Raji (cell line): ENCODE measurements at regions not wholly inside any gene's neighbourhood (a gene's known extent, or its start where the extent isn't known, plus 50 kb on each side); places are given as distances from the start of the nearest gene placed in this dataset.

Source experiments
- POLR2A ChIP-seq: IDR thresholded peaks from 2 replicates; pipeline ENCODE4 v1.6.1; 2011; ENCODE audit warnings: low read depth, low read length, control low read depth; ENCODE audit not compliant: insufficient read depth

DNA sequence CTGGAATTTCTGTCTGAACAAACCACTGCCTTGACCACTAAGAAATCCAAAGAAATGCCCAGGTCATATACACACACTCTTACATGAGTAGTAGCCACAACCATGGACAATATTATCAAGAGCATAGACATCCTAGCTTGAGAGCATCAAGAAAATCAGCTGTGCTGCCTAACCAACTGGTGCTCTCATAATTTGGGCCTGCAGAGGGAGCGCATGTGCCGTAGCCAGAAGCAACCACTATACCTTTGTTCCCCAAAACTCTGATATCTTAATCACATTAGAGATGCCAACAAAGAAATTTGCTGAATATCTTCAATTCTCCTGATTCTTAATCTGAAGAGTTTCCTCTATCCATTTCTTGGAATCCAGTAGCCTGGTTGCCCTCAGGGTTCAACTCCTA lies 163.6 kb downstream of the ZNF674 start:
- no peak for TF ChIP-seq POLR2A

DNA sequence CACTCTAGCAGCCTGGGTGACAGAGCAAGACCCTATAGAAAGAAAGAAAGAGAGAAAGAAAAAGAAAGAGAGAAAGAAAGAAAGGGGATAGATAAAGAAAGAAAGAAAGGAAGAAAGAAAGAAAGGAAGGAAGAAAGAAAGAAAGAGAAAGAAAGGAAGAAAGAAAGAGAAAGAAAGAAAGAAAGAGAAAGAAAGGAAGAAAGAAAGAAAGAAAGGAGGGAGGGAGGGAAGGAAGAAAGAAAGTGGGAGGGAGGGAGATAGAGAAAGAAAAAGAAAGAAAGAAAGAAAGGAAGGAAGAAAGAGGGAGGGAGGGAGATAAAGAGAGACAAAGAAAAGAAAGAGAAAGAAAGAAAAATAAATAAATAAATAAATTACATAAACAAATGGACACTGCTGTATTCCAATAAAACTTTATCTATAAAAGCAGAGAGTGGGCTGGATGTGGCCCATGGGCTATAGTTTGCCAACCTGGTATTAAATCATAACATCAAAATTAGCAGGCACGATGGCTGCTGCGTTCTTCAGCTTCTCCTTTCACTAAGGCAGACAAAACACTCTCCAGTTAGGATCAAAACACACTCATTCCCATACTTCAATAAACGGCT lies 165.0 kb downstream of the ZNF674 start:
- no peak for TF ChIP-seq POLR2A

DNA sequence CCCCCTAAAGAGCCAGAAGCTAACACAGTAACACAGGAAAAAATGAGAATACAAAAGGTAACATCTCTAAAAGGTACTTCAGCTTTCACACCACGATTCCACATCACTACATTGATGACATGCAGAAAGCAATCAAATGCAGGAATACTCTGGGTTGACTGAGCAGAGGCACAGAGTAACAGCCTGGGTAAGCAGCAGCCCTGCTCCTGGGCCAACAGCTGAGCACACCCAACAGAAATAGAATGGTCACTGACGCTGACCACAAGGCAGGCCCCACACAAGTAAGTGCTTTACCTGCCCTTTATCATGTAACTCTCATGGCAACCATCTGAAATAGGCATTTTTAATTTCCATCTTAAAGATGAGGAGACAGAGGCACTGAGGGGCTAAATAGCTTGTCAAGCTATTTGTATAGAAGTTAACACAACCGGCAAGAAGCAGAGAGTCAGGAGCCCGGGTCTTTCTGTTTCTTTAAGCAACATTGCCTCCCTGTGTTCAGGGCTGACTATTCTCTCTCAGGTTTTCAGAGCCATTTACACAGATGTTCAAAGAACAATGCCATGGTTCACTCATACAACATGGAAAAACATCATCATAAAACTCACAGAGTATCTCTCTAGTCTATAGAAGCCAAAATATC lies 168.9 kb downstream of the ZNF674 start:
- no peak for TF ChIP-seq POLR2A

DNA sequence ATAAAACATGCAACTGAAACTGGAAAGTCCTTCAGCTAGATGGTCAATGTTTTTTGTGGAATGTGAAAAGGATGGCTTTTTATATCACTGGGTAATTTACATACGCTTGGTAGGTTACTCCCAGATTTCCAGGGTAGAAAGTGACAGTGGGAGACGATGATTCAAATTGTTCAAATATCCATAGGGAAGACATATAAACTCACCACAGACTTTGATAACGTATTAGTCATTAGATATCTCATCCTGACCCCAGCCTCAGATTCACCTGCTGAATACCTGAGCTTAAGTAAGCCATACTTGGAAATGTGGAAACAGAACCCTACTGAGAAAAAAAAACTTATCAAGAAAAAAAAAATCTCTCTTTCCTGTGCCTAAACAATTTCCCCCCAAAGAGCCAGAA lies 169.4 kb downstream of the ZNF674 start:
- no peak for TF ChIP-seq POLR2A

DNA sequence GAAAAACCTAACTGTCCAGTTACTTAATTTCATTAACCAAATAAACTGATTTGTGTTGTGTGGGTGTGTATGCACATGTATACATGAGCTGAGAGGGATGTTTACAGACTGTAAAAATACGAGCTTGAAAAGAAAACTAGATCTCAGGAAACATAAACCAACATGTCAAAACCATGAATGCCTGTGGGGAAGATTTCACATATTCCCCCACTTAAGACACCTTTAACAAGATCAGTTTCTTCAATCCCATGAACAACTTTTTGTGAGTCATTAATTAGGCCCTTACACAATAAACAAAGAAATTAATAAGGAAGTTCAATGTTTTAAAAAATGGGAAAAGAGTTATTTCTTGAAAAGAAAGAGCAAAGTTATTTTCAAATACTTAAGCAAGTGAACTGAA lies 170.8 kb downstream of the ZNF674 start:
- TF ChIP-seq POLR2A: no peak

DNA sequence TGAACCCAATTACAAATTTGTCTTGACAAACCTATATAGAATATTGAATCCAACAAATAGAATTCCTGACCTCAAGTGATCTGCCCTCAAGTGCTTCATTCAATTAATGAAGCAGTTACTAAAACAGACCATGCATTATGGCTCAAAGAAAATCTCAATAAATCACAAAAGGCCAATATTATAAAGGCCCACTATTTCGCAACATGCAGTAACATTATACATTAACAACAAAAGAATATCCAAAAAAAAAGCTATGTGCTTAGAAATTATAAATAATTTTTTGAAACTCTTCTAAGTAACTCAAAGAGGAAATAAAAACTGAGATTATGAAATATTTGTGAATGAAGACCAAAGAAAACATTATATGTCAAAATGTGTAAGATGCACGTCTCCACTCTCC lies 177.7 kb downstream of the ZNF674 start:
- no peak for TF ChIP-seq POLR2A

DNA sequence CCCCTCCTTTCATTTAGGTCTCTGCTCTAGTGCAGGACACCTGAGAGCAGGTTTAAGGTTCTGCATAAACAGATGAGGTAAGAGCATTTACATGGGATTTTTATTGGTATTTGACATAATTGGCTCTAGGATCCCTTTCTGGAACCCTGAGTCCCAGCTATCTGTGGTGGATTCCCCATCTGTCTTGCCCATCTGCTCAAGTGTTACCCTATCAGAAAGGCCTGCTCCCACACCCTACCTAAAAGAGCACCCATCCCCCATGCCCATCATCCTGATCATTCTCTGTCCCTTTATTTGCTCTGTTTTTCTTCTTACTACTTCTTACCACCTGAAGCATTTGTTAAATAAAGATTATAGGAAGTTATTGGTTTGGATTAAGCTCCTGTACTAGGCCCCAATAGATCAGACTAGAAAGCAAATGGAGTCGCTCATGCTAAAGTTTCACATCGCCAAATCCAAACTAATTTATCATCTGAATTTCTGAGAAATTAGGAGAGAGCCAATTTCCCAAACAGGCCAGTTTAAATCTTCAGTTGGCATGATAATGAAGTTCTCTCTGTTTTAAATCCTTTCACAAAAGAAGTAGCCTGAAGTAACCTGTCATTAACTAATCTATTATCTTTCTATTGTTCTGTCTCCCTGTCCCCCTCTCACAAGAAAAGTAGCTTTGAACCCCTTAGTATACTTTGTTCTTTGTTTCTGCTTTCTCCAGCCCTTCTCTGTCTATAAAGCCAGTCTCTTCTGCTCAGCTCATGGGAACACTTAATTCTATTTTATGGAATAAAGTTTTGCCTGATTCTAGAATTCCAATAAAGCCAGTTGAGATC lies 178.6 kb downstream of the ZNF674 start:
- no peak for TF ChIP-seq POLR2A

DNA sequence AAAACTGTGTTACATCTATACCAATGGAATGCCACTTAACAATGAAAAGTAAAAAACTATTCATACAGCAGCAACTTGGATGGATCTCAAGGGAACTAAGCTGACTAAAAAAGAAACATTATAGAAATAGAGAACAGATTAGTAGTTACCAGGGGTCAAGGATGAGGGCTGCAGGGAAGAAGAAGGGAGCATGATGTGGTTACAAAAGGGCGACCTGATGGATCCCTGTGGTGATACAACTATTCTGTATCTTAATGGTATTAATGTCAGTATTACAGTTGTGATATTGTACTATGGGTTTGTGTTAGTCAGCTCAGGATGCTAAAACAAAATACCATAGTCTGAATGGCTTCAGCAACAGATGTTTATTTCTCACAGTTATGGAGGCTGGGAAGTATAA lies 190.7 kb downstream of the ZNF674 start:
- TF ChIP-seq POLR2A: no peak

DNA sequence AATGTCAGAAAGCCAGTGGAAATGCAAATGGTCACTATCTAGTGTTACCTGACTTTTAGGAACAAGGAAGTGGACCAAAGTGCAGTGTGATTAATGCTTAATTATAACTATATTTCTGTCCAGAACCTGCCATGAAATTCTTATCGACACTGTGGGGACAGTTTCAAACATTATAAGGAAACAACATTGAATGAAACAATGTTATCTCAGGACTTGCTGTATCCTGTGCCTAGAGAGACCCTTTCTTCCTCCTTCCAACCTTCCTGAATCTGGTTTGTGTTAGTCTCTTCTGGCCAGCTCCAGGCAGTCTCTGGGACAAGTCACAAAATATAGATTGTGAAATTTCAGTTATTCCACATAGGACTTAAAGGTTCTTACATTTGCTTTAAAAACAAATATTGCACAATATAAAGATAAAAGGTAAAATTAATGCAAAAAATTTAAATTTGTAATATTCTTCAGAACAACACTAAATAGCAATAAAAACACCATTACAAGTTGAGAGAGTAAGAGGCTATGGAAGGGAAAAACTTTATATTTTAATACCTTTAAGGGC lies 203.4 kb downstream of the ZNF674 start:
- TF ChIP-seq POLR2A: no peak

DNA sequence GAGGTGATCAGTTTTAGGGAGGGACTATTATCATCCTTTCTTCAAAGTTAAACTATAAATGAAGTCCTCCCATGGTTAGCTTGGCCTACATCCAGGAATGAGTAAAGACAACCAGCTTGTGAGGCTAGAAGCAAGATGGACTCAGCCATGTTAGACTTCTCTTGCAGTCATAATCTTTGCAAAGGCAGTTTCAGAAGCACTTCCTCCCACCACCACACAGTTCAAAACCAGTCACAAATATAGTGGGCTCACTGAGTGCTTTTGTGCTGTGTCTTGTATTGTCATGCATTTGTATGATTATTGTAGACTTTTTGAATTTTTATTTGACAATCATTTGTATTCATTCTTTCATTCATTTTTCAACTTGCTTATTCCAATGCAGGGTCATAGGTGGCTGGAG lies 204.5 kb downstream of the ZNF674 start:
- no peak for TF ChIP-seq POLR2A

DNA sequence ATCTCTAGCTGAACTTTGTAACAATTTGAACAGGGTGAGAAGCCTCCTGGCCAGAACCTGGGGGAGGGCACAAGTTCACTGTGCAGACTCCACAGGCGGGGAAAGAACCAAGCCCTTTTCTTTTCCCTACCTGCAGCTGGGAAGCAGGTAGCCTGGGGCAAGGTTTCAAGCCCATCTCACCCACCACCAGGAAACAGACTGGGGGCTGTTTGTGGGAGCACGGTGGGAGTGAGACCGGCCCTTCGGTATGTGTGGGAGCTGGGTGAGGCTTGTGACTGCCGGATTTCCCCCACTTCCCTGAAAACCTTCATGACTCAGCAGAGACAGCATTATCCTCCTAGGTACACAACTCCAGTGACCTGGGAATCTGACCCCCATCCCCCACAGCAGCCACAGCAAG lies 211.7 kb downstream of the ZNF674 start:
- no peak for TF ChIP-seq POLR2A

DNA sequence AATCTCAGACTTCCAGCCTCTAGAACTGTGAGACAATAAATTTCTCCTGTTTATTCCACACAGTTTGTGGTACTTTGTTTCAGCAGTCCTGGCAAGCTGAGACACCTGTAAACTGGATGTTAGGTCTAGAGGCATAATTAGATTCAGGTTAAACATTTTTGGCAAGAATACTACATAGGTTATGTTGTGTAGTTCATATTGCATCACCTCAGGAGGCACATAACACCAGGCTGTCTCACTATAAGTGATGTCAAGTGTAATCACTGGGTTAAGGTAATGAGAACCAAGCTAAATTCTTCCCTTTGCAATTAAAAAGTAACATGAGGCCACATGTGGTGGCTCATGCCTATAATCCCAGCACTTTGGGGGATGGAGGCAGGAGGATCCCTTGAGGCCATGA lies 214.2 kb downstream of the ZNF674 start:
- no peak for TF ChIP-seq POLR2A

DNA sequence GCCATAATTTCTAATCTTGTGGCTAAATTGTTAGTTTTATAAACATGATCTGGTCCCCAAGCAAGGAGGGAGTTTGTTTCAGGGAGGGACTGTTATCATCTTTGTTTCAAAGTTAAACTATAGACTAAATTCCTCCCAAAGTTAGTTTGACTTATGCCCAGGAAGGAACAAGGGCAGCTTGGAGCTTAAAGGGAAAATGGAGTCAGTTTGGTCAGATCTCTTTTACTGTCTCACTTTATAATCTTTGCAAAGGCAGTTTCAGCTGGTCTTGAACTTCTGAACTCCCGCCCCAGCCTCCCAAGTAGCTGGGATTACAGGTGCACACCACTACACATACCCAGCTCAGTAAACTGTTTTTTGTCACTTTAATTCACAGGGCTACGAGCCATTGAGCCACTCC lies 214.7 kb downstream of the ZNF674 start:
- no peak for TF ChIP-seq POLR2A

DNA sequence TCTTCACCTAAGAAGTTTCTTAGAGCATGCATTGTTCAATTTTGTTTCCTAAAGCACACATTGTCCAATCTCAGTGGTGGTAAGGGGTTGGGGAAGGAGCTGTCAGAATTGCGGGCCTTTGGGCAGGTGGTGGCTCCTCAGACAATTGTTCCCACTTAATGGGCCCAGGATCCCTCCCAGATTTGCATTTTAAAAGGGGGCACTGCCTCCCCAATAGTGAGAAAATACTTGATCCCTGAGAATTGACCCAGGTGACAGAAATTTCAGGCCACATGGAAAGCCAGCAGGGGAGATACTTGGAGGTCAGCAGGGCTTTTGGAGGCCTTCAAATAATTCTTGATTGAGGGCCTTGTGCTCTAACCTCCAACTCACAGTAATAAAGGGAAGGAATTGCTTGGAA lies 217.1 kb downstream of the ZNF674 start:
- TF ChIP-seq POLR2A: no peak

DNA sequence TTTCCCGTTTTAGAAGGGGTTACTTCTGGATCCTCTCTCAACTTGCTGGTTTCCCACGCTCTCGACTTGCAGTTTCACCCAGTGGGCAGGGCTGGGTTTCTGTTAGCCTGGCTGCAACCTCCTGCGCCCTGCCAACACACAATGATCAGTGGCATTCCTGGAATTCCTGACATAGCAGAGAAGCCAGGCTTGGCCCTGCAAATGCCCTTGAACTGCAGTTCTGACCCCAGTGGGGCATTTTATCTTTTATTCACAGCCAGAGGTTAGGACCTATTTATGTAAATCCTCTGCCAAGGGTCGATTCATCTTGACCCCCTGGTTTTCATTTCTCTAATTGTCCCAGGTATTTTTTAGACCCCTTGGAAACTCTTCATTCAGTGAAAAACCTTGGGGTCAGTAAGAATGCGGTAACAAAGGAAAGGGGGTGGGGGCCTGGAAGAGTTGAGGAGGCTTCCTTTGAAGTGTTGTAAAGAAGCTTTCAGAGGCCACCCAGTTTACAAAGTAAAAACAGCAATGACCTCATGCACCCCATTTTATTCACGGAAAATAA lies 217.6 kb downstream of the ZNF674 start:
- no peak for TF ChIP-seq POLR2A

DNA sequence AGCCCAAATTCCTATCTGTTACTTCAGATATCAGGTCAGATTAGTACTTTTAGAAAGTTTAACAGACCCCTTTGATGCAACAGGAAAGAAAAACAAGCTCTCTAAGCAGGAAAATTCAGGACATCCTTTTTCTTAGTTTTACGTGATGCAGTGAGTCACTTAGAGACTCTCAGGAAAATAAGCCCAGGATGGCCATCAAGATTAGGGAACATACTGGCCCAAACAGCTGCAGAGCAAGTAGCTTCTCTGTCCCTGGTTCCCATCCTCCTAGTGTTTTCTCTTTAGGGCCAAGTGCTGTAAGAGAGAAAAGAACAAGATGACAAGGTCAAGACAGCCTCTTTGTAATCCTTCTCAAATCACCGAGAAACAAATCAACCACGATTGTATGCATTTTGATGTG lies 219.1 kb downstream of the ZNF674 start:
- TF ChIP-seq POLR2A: no peak
